ENCODE measurements at regions not wholly inside any gene's neighbourhood (a gene's known extent, or its start where the extent isn't known, plus 50 kb on each side); places are given as distances from the start of the nearest gene placed in this dataset.
"Not testable (repeated sequence)": the region's sequence is repeated elsewhere in the genome, so short reads cannot be mapped to it uniquely, and the experiment has no call there.

- Histone ChIP-seq H3K9me3 (no peaks in the 10 kb centered on the region), H3K4me3 (no peak overlapping the region), H3K4me1 (ENCODE audit: low read depth) (no peaks in the 10 kb centered on the region), H3K36me3 (ENCODE audit: low read depth) (no peaks in the 10 kb centered on the region)
- TF ChIP-seq CTCF (IDR thresholded peaks at IDR 0.05), result no peak
- ATAC-seq (no peak), DNase-seq (no peak)
- intact Hi-C loops (cut with DNase I, micrococcal nuclease), result no loop called here
Observed at GRCh38 chr1:5611431-5611830, 380.8 kb downstream of the NPHP4 start.

- no peaks in the 10 kb centered on the region for H3K4me1 ChIP-seq (ENCODE audit: low read depth)
- no peak for TF ChIP-seq CTCF (IDR thresholded peaks at IDR 0.05)
- intact Hi-C loops (cut with DNase I, micrococcal nuclease), result no loop called here
- H3K4me3 ChIP-seq, result no peak overlapping the region
- no peaks in the 10 kb centered on the region for H3K9me3 ChIP-seq
- no peaks in the 10 kb centered on the region for H3K36me3 ChIP-seq (ENCODE audit: low read depth)
- no peak for DNase-seq
- no peak for ATAC-seq
Observed at GRCh38 chr1:5610432-5610831, 381.8 kb downstream of the NPHP4 start.

- no peaks in the 10 kb centered on the region for H3K9me3 ChIP-seq
Observed at GRCh38 chr1:5603353-5604104, 388.7 kb downstream of the NPHP4 start.

GRCh38 chr1:5602718-5603117 lies 389.5 kb downstream of the NPHP4 start:
- H3K9me3 ChIP-seq; H3K36me3 ChIP-seq (ENCODE audit: low read depth); DNase-seq; H3K4me1 ChIP-seq (ENCODE audit: low read depth); intact Hi-C loops (cut with DNase I, micrococcal nuclease); ATAC-seq; H3K4me3 ChIP-seq: not testable (repeated sequence)

More at GRCh38 chr1:5603353-5604104, 388.7 kb downstream of the NPHP4 start:
- no peaks in the 10 kb centered on the region for H3K36me3 ChIP-seq (ENCODE audit: low read depth)
- TF ChIP-seq CTCF (IDR thresholded peaks at IDR 0.05), result no peak
- intact Hi-C loops (cut with DNase I, micrococcal nuclease), result no loop called here
- no peak overlapping the region for H3K4me3 ChIP-seq
- ATAC-seq (no peak), DNase-seq (no peak)
- H3K4me1 ChIP-seq (ENCODE audit: low read depth), result no peaks in the 10 kb centered on the region

GRCh38 chr1:5601516-5601915 lies 390.7 kb downstream of the NPHP4 start:
- Histone ChIP-seq H3K4me1 (ENCODE audit: low read depth) (no peaks in the 10 kb centered on the region), H3K36me3 (ENCODE audit: low read depth) (no peaks in the 10 kb centered on the region), H3K9me3 (no peaks in the 10 kb centered on the region), H3K4me3 (no peak overlapping the region)
- no peak for TF ChIP-seq CTCF (IDR thresholded peaks at IDR 0.05)
- no peak for DNase-seq
- no peak for ATAC-seq
- intact Hi-C loops (cut with DNase I, micrococcal nuclease), result no loop called here

GRCh38 chr1:5599541-5599940 lies 392.7 kb downstream of the NPHP4 start:
- H3K9me3 ChIP-seq, result no peaks in the 10 kb centered on the region
- intact Hi-C loops (cut with DNase I, micrococcal nuclease), result no loop called here
- ATAC-seq (no peak), DNase-seq (no peak)
- TF ChIP-seq CTCF (IDR thresholded peaks at IDR 0.05), result no peak
- H3K4me1 ChIP-seq (ENCODE audit: low read depth), result no peaks in the 10 kb centered on the region
- H3K4me3 ChIP-seq, result no peak overlapping the region
- no peaks in the 10 kb centered on the region for H3K36me3 ChIP-seq (ENCODE audit: low read depth)

All from mucosa of descending colon (tissue), 3 donors.